Hepatocyte (in vitro differentiated cells): ENCODE measurements at regions not wholly inside any gene's neighbourhood (a gene's known extent, or its start where the extent isn't known, plus 50 kb on each side); places are given as distances from the start of the nearest gene placed in this dataset.

ENCODE experiments used
- EZH2 ChIP-seq: fragments of 200-600 bp; sonication (generic); IDR thresholded peaks from 2 replicates; pipeline ENCODE4 v1.6.1; 2016; ENCODE audit warnings: antibody characterized with exemption, mild to moderate bottlenecking, borderline replicate concordance
- EZH2phosphoT487 ChIP-seq: fragments of 200-600 bp; sonication (generic); IDR thresholded peaks from one replicate; pipeline ENCODE4 v1.6.1; 2018; ENCODE audit warnings: antibody characterized with exemption, mild to moderate bottlenecking, low read depth, moderate library complexity; ENCODE audit not compliant: unreplicated experiment, severe bottlenecking
- TF ChIP-seq, protein P1 (sequence below): fragments of 200-600 bp; sonication (generic); IDR thresholded peaks from 2 replicates; pipeline ENCODE4 v1.5.1; 2016; ENCODE audit warnings: antibody characterized with exemption, mild to moderate bottlenecking; ENCODE audit not compliant: poor library complexity

DNA sequence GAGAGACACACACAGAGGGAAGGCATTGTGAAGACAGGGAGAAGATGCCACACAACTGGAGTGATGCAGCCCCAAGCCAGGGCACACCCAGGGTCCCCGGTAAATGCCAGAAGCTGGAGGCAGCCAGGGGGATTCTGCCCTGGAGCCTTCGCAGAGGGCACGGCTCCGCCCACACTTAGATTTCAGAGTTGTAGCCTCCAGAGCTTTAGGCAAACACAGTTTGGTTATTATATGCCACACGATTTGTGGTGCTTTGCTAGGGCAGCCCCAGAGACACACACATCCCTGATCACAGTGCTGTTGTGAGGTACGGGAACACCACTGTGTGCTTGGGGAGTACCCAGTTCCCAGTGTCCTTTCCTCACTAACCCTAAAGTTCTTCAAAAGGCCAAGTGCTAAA, 280.6 kb downstream of the SMOC2 start:
- TF ChIP-seq EZH2phosphoT487 (no peak), EZH2 (no peak)
- TF ChIP-seq, protein P1, sequence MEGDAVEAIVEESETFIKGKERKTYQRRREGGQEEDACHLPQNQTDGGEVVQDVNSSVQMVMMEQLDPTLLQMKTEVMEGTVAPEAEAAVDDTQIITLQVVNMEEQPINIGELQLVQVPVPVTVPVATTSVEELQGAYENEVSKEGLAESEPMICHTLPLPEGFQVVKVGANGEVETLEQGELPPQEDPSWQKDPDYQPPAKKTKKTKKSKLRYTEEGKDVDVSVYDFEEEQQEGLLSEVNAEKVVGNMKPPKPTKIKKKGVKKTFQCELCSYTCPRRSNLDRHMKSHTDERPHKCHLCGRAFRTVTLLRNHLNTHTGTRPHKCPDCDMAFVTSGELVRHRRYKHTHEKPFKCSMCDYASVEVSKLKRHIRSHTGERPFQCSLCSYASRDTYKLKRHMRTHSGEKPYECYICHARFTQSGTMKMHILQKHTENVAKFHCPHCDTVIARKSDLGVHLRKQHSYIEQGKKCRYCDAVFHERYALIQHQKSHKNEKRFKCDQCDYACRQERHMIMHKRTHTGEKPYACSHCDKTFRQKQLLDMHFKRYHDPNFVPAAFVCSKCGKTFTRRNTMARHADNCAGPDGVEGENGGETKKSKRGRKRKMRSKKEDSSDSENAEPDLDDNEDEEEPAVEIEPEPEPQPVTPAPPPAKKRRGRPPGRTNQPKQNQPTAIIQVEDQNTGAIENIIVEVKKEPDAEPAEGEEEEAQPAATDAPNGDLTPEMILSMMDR = no peak
